NCI-H1930 (cell line): ENCODE measurements at regions not wholly inside any gene's neighbourhood (a gene's known extent, or its start where the extent isn't known, plus 50 kb on each side); places are given as distances from the start of the nearest gene placed in this dataset.

Source experiments
- DNase-seq, 2 experiments: peaks; one replicate each; lab custom pipeline; 2025; lab: John Stamatoyannopoulos, UW

- DNase-seq, result no peak
These were observed 494.0 kb upstream of the B3GALT2 start for GRCh38 chr1:193680247-193680923.

DNA sequence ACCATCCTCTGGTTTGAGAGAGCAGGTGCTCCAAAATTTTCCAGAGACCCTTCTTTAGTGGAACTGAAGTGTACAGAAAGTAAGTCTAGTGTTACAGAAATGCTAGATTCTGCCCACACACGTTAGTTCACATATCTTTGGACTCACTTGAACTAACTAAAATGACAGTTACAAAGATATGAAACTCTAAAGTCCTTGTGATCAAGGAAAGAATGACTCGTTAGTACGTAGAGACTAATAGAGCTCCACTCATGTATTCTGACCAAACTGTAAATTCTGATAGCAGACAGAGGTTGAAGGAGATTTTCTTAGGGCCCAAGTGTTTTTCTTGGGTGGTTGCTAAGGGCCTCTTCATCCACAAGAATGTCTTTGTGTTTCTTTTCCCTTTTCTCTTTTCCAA is 491.5 kb upstream of the B3GALT2 start:
- no peak for DNase-seq

GRCh38 chr1:193676996-193677549 is 490.7 kb upstream of the B3GALT2 start:
- no peak for DNase-seq

DNA sequence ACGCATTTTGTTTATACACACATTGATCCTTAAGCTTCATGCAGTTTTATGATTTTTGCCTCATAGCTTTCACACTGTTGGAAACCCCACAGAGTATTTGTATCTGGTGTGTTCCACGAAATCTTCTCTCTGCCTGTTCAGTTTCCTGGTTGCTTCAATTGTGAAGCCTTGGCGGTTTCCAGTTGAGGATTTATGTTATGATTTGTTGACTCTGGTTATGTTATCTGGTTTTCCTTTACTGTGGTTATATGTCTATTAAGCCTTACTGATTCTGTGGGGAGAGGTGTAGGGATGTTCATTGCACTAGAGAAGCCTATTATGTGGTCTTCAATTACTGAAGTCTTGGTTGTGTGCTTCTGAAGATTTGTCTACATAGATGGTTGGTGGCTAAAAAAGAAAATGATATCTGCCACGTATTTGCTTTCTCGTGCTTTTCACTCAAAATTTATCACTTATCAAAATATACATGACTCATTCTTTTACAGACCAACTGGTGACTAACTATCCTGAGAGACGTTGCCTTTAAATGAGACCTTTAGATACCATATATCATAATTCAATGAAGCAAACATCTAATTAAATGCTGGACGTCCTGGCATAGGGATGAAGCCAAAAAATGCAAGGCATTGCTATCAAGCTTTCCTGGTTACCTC is 488.0 kb upstream of the B3GALT2 start:
- no peak for DNase-seq

DNA sequence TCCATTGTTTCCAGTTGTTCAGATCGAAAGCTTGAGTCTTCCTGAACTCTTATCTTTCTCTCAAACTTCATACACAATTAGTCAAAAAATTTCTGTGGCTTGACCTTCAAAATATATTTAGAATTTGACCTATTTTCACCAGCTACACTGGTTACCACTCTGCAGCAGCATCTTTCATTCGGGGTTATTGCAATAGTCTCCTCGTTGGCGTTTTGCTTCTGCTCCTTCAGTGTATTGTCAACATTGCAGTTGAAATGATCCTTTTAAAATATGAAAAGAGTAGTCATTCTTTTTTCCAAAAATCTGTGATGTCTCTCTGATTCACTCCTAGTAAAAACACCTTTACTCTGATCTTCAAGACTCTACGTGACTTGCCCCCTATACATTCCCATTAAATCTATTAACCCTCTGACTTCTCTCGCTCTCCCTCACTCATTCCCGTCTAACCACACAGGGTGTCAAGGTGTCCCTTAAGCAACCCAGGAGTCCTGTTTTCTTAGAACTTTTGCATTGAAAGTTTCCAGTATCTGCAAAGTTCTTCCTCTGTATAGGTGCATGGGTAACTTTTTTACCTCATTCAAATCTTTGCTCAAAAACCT is 480.2 kb upstream of the B3GALT2 start:
- no peak for DNase-seq

GRCh38 chr1:193663965-193664364 is 477.6 kb upstream of the B3GALT2 start:
- no peak for DNase-seq

DNA sequence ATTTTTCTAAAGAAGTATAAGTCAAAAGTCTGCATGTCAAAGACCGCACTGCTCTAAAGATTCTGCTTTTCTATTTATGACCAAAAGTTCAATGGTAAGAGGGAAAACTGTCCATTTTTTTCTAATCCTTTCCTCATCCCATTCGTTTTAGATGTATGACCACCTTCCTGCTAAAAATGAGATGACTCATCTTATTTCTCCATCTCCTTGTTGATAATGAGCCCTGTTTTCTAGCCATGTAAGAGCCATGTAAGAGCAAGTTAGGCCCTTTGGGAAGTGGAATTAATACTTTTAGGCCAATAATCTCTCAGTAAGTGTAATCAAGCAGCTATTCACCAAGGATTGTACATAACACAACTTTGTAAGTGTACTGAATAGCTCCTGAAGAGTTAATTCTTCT is 475.6 kb upstream of the B3GALT2 start:
- no peak for DNase-seq

DNA sequence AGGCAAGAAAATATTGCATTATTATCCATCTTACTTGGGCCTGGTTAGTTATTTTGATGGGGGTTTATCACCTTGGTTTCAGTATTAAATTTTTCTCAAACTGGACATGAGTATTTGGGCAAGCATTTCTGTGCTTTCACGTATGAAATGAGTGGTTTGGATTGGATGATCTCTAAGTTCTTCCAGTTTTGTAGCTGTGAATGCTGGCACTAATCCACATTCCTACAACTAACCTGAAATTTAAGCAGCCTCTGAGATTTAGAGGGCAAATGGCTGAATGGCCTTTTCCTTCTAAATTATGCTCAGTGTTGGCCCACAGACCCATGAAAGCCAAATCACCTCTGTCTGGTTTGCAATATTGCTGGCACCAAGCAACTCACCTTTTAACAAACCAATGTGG is 475.0 kb upstream of the B3GALT2 start:
- DNase-seq, result no peak

- no peak for DNase-seq
These were observed 474.0 kb upstream of the B3GALT2 start for GRCh38 chr1:193660428-193660827.

DNA sequence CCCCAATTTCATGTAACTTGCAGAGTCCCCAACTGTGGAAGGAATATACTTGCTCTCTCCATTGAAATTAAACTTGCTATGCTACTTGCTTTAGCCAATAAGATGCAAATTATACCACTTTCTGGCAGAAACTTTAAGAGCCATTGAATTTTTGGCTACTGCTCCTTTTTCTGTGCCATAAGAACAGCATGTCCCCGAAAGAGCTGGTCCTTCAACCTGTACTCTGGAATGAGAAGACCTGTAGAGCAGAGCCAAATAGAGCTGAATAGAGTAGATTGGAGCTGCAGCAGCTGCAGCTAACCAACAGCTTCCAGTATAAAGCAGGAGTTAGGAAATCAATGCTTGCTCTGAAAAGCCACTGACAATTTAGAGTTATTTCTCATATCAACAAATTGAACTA is 472.3 kb upstream of the B3GALT2 start:
- no peak for DNase-seq

DNA sequence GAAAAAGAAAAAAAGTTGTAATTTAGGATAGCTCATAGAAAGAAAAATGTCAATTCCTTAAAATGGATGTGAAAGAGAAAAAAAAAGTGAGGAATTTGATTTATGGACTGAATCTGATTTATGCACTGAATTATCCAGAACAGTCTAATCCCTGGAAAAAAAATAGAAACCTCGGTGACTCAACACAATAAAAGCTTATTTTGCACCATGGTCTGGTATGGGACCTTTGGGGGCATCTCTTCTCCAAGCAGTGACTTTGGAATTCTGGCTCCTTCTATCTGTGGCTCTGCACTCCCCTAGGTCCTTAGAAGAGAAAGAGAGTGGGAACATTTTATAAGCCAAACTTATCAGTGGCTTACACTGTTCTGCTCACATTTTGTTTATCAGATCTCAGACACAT is 471.7 kb upstream of the B3GALT2 start:
- no peak for DNase-seq

DNA sequence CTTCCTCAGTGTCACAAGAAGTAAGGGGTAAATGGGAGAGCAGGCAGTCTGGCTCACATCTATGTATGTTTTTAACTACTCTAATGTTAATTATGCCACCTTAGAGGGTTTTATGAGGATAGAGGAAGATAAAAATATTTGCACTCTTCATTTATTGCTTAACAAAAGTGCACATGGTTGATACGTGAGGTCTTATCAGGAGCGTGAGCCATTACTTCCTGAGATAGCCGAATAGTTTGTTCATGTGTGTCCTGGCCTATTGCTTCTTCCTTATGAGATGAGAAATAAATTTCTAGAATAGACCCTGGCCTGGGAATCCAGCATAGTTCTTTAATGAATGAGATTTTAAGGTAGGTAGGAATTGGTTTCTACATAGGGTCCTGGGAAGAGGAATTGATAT is 471.1 kb upstream of the B3GALT2 start:
- DNase-seq, result no peak

DNA sequence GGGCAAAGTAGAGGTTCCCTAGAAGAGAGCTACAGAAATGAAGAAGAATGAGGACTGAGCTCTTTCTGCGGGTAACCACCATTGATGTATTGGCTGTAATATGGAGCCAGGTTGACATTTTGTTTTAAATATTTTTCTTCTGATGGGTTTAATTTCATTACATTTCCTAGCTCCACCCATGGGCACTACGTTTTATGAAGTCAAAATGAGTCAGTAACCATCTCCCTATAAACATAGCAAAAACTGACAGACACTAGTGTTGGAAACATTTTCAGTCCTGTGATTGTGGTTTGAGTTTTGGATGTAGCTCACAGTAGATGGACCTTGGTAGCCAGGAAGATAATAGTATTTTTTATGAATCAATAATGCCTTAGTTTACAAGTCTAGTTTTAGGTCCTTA is 470.4 kb upstream of the B3GALT2 start:
- DNase-seq, result no peak

DNA sequence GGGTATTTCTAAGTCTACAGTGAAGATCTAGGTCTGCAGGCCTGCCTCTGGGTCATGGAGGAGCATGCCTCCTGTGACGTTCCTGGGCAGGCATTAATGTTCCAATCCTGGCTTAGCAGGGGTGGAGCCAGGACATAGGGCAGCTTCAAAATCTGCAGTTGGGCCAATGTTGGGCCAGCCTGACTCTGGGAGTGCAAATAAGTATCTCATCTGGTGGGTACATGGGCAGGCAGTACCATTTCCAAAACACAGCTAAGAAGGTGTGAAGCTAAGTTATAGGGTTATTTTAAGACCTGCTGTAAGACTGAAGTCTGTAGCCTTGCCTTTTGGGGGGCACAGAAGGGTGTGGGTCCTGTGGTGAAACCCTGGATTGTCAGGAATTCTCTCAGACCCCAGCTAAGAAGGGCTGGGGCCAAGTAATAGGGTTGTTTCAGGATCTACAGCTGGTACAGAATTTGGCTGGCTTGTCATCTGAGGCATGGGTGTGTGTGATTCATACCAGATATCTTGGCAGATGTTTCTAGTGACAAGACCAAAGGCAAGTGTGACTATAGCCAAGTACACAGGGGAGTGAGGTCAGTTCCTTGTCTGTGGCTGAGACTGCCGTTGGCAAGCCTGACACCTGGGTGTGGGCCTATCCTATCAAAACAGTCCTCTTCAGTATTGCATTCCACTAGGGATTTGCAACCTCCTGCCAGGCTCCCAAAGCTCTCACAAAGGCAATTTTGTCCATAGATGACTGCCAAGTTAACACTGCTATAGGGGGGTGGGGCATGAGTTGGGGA is 468.7 kb upstream of the B3GALT2 start:
- DNase-seq, result no peak

- DNase-seq, result no peak
These were observed 463.2 kb upstream of the B3GALT2 start for GRCh38 chr1:193649587-193649986.

DNA sequence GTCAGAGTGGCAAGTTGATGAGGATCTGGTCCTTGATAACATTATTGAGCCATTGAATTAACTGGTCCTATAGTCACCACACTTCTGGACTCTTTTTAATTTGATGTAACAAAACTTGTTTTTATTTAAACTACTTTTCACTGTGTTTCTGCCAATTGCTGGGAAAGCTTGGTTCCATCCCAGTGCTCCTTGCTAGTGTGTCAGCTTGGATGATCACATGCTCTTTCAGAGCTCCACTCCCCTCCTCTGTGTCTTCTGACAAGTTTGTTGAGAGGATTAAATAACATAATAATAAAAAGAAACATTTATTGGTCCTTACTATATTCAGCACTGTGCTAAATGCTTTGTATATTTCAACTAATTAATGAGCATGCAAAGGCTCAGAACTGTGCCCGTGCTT is 448.5 kb upstream of the B3GALT2 start:
- no peak for DNase-seq

DNA sequence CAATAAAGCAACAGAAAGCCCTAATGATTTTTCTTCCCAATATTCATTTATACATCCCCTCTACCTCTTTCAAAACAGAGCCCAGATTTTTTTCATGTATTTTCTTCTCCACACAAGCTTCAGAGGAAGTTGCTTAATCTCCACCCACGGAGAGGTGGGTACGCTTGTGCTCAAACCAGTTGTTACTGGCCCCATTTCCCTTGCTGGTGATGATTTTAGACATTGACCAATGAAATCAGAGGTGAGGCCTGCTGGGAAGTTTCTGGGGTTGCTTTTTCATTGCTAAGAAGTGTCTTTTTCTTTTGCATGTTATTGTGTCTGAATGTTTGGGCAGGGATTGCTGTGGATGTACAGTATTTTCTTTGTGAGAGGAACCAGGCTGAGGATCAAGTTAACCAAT is 448.1 kb upstream of the B3GALT2 start:
- DNase-seq, result no peak

DNA sequence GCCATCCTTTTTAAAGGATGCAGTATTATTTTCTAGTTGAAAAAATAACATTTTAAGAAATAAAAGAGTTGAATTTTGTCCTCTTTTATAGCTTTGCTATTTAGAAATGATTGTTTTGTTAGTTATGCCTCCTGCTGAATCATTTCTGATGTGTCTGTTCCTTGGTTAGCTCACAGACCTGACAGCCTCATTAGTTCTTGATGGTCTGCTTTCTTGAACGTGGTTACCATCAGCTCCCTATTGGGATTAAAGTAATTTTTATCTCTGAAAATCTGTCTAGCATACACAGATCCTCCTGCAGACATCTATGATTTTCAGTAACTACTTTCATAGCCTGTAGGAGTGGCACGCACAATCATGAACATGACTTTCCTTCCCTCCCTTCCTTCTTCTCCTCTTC is 447.6 kb upstream of the B3GALT2 start:
- DNase-seq, result no peak

DNA sequence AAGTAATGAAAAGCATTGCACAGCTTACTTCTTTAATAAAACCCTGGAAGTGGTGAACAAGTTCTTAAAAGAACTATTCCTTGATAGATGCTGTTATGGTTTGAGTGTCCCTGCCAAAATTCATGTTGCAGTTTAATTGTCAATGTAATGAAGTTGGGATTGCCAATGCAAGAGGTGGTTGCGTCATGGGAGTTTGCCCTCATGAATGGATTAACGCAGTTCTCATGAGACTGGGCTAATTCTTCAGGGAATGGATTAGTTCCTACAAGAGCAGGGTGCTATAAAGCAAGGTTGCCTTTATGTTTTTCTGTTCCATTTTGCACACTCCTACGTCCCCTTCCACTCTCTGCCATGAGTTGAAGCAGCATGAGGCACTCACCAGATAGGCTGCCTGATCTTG is 446.7 kb upstream of the B3GALT2 start:
- DNase-seq, result no peak

GRCh38 chr1:193631306-193631705 is 444.9 kb upstream of the B3GALT2 start:
- DNase-seq, result peak in 1 of 2 experiments; percentile 7

GRCh38 chr1:193629875-193630274 is 443.5 kb upstream of the B3GALT2 start:
- DNase-seq, result no peak

- DNase-seq, result no peak
These were observed 440.3 kb upstream of the B3GALT2 start for GRCh38 chr1:193626695-193627094.

GRCh38 chr1:193625255-193625654 is 438.8 kb upstream of the B3GALT2 start:
- no peak for DNase-seq
